ENCODE measurements at regions not wholly inside any gene's neighbourhood (a gene's known extent, or its start where the extent isn't known, plus 50 kb on each side); places are given as distances from the start of the nearest gene placed in this dataset.

GRCh38 chr21:35508139-35508888 lies 459.2 kb upstream of the RUNX1 start:
- no peak for TF ChIP-seq CTCF (IDR thresholded peaks at IDR 0.05; ENCODE audit: extremely low read depth in 1 of 2, insufficient read depth in 1 of 2, low read depth in 1 of 2, low read length in 2 of 2)
- no peak for TF ChIP-seq GATA2 (IDR thresholded peaks at IDR 0.05; ENCODE audit: insufficient read depth, insufficient read length, low read depth, low read length)
- TF ChIP-seq POLR2A (IDR thresholded peaks at IDR 0.05; ENCODE audit: low read depth, low read length), result no peak
- no peak for TF ChIP-seq EZH2 (IDR thresholded peaks at IDR 0.05; ENCODE audit: borderline replicate concordance, low read depth, low read length, severe bottlenecking)

Data from endothelial cell of umbilical vein (primary cell).